ENCODE measurements at regions not wholly inside any gene's neighbourhood (a gene's known extent, or its start where the extent isn't known, plus 50 kb on each side); places are given as distances from the start of the nearest gene placed in this dataset.

DNA sequence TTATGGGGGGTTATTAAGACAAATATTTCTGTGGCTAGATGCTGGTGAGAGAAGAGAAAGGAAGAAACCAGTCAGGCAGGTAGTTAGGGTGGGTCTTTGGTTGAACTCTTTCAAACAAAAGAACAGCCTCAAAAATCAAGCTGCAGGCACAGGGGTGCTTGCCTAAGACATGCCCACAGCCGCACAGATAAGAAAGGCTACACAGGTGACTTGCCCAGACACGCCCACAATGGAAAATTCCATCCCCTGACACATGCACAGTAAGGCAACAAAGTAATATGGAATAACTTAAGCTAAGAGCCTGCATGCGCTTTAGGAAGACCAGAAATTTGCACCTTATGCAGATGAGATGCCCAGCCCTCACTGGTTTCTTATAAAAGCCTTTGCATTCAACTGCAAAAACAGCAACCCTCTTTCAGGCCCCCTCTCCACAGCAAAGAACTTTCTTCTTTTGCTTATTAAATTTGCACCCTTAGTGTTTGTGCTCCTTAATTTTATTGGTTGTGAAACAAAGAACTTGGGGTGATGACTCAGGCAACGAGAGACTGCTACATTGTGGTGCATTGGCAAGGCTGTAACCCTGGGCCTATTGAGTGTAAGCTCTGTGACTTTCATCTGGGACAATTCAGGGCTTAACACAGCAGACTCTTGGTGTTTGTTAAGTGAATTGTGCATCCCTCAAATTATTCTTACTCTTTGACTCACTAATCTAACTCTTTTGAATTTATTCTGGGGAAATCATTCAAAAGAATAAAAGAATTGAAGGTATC lies 149.4 kb downstream of the RPAP3 start:
- Mint-ChIP-seq H3K4me3 (no peak overlapping the region), H3K27ac (no peak overlapping the region), H3K9me3 (peaks cover 13% of the 10 kb centered on the region), H3K27me3 (no peaks in the 10 kb centered on the region), H3K36me3 (peaks cover 4% of the 10 kb centered on the region), H3K4me1 (ENCODE audit: low read depth) (peaks cover 3% of the 10 kb centered on the region)
- ChIA-PET POLR2A (no interaction called here), CTCF (no interaction called here)
- intact Hi-C loops (cut with micrococcal nuclease) = no loop called here
- DNase-seq = no peak

- DNase-seq = no peak
- Mint-ChIP-seq H3K27me3 (peaks cover 2% of the 10 kb centered on the region), H3K4me3 (no peak overlapping the region), H3K9me3 (peaks cover 13% of the 10 kb centered on the region), H3K36me3 (peaks cover 4% of the 10 kb centered on the region), H3K4me1 (ENCODE audit: low read depth) (peaks cover 3% of the 10 kb centered on the region), H3K27ac (no peak overlapping the region)
- intact Hi-C loops (cut with micrococcal nuclease) = no loop called here
- POLR2A ChIA-PET = interaction anchor here (0.5 kb wide), 1 partner anchor 219 kb away, joined by 3 read pairs; the partner anchor contains the start of gene SLC48A1
- CTCF ChIA-PET = interaction anchor here (0.9 kb wide), 1 partner anchor 522 kb away, joined by 5 read pairs; no protein-coding TSS in a partner anchor
Observed at GRCh38 chr12:47554046-47554653, 151.7 kb downstream of the RPAP3 start.

GRCh38 chr12:47553266-47553665 lies 152.6 kb downstream of the RPAP3 start:
- Mint-ChIP-seq H3K27ac (no peak overlapping the region), H3K36me3 (peaks cover 4% of the 10 kb centered on the region), H3K9me3 (peaks cover 13% of the 10 kb centered on the region), H3K4me3 (no peak overlapping the region), H3K27me3 (peaks cover 4% of the 10 kb centered on the region), H3K4me1 (ENCODE audit: low read depth) (no peaks in the 10 kb centered on the region)
- ChIA-PET CTCF (no interaction called here), POLR2A (no interaction called here)
- intact Hi-C loops (cut with micrococcal nuclease) = no loop called here
- no peak for DNase-seq

DNA sequence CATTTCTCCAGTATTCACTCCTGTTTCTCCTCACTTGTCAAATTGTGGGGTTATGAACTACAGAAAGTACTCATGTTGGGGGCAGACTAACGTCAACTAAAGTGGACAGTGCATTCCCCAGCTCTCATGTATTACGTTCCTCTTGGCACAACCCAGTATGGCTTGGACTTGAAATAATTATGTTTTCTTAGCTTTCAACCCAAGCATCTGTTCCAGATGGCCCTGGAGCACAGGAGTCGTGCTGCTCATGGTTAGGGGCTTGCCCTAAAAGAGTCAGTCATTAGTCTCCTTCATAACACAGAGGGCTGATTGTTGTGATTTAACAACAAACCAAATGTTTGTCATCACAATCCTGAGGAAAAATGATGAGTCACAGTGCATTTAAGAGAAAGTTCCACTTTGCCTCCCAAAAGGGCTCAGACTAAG lies 154.4 kb downstream of the RPAP3 start:
- no peak overlapping the region for H3K4me3 Mint-ChIP-seq
- H3K9me3 Mint-ChIP-seq = peaks cover 13% of the 10 kb centered on the region
- H3K27me3 Mint-ChIP-seq = peaks cover 4% of the 10 kb centered on the region
- H3K27ac Mint-ChIP-seq = no peak overlapping the region
- intact Hi-C loops (cut with micrococcal nuclease) = no loop called here
- POLR2A ChIA-PET = no interaction called here
- H3K4me1 Mint-ChIP-seq (ENCODE audit: low read depth) = no peaks in the 10 kb centered on the region
- CTCF ChIA-PET = no interaction called here
- H3K36me3 Mint-ChIP-seq = peaks cover 4% of the 10 kb centered on the region
- no peak for DNase-seq

DNA sequence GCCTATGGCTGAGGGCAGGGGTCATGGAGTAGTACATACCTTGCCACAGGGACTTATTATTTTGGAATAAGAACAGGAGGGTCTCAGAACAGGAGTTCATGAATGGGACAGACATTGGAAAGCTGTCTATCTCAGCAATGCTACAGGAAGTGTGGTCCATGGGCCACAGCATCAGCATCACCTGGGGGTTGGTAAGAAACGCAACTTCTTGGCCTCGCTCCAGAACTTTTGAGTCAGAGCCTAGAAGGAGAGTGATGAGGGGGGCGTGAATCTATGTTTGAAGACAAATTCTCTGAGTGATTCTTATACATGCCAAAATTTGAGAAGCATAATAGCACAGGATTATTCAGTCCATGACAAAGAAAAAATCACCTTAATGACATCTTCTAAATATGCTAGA lies 156.6 kb downstream of the RPAP3 start:
- peaks cover 11% of the 10 kb centered on the region for H3K9me3 Mint-ChIP-seq
- no peaks in the 10 kb centered on the region for H3K4me1 Mint-ChIP-seq (ENCODE audit: low read depth)
- no peak overlapping the region for H3K27ac Mint-ChIP-seq
- intact Hi-C loops (cut with micrococcal nuclease) = no loop called here
- ChIA-PET CTCF (no interaction called here), POLR2A (no interaction called here)
- H3K36me3 Mint-ChIP-seq = peaks cover 4% of the 10 kb centered on the region
- peak; percentile 31 for DNase-seq
- H3K27me3 Mint-ChIP-seq = peaks cover 4% of the 10 kb centered on the region
- H3K4me3 Mint-ChIP-seq = no peak overlapping the region

- H3K27me3 Mint-ChIP-seq = peaks cover 4% of the 10 kb centered on the region
- peaks cover 6% of the 10 kb centered on the region for H3K9me3 Mint-ChIP-seq
- intact Hi-C loops (cut with micrococcal nuclease) = no loop called here
- ChIA-PET POLR2A (no interaction called here), CTCF (interaction anchor here (1.5 kb wide), 1 partner anchor 516 kb away, joined by 3 read pairs; no protein-coding TSS in a partner anchor)
- DNase-seq = no peak
- no peak overlapping the region for H3K27ac Mint-ChIP-seq
- H3K4me1 Mint-ChIP-seq (ENCODE audit: low read depth) = no peaks in the 10 kb centered on the region
- H3K36me3 Mint-ChIP-seq = peaks cover 4% of the 10 kb centered on the region
- no peak overlapping the region for H3K4me3 Mint-ChIP-seq
Observed at GRCh38 chr12:47548401-47548800, 157.4 kb downstream of the RPAP3 start.

DNA sequence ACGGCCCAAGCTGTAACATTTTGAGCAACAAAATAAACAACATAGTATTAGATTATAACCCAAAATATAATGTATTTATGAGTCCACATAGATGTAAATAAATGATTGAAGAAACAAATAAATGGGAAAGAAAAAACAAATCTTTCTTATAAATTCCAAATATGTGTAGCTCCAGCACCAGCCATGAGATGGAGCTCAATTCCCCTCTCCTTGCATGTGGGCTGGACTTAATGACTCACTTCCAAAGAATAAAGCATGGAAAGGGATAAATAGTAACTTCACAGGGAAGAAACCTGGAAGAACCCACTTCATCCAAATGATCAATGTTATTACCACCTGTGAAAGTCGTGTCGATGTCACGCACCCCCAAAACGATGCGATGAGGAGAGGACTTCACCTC lies 158.8 kb downstream of the RPAP3 start:
- CTCF ChIA-PET = interaction anchor here (1.0 to 1.4 kb wide), 3 partner anchors 35 to 140 kb away, joined by 3 to 5 read pairs (median 3); no protein-coding TSS in a partner anchor
- no peak overlapping the region for H3K27ac Mint-ChIP-seq

GRCh38 chr12:47545938-47546609 lies 159.8 kb downstream of the RPAP3 start:
- POLR2A ChIA-PET = no interaction called here
- Mint-ChIP-seq H3K9me3 (no peaks in the 10 kb centered on the region), H3K27ac (no peak overlapping the region), H3K4me1 (ENCODE audit: low read depth) (no peaks in the 10 kb centered on the region), H3K4me3 (no peak overlapping the region), H3K27me3 (peaks cover 4% of the 10 kb centered on the region), H3K36me3 (no peaks in the 10 kb centered on the region)
- intact Hi-C loops (cut with micrococcal nuclease) = no loop called here
- CTCF ChIA-PET = interaction anchor here (1.0 to 1.4 kb wide), 2 partner anchors 36 to 141 kb away, joined by 3 to 5 read pairs; no protein-coding TSS in a partner anchor
- no peak for DNase-seq

More for the DNA sequence above, 158.8 kb downstream of the RPAP3 start:
- no peak for DNase-seq
- Mint-ChIP-seq H3K4me1 (ENCODE audit: low read depth) (no peaks in the 10 kb centered on the region), H3K27me3 (peaks cover 4% of the 10 kb centered on the region), H3K36me3 (no peaks in the 10 kb centered on the region), H3K4me3 (no peak overlapping the region), H3K9me3 (no peaks in the 10 kb centered on the region)
- intact Hi-C loops (cut with micrococcal nuclease) = no loop called here
- POLR2A ChIA-PET = no interaction called here

GRCh38 chr12:47534695-47535094 lies 171.1 kb downstream of the RPAP3 start:
- intact Hi-C loops (cut with micrococcal nuclease) = no loop called here
- POLR2A ChIA-PET = no interaction called here
- no peak overlapping the region for H3K4me3 Mint-ChIP-seq
- CTCF ChIA-PET = no interaction called here
- H3K27me3 Mint-ChIP-seq = peaks cover 24% of the 10 kb centered on the region
- DNase-seq = no peak
- H3K9me3 Mint-ChIP-seq = peaks cover 17% of the 10 kb centered on the region
- peaks cover 6% of the 10 kb centered on the region for H3K36me3 Mint-ChIP-seq
- no peak overlapping the region for H3K27ac Mint-ChIP-seq
- H3K4me1 Mint-ChIP-seq (ENCODE audit: low read depth) = no peaks in the 10 kb centered on the region

GRCh38 chr12:47530050-47530449 lies 175.8 kb downstream of the RPAP3 start:
- peaks cover 21% of the 10 kb centered on the region for H3K27me3 Mint-ChIP-seq
- H3K27ac Mint-ChIP-seq = no peak overlapping the region
- ChIA-PET POLR2A (no interaction called here), CTCF (no interaction called here)
- peaks cover 7% of the 10 kb centered on the region for H3K36me3 Mint-ChIP-seq
- H3K4me1 Mint-ChIP-seq (ENCODE audit: low read depth) = no peaks in the 10 kb centered on the region
- peaks cover 23% of the 10 kb centered on the region for H3K9me3 Mint-ChIP-seq
- no peak overlapping the region for H3K4me3 Mint-ChIP-seq
- intact Hi-C loops (cut with micrococcal nuclease) = no loop called here
- no peak for DNase-seq

DNA sequence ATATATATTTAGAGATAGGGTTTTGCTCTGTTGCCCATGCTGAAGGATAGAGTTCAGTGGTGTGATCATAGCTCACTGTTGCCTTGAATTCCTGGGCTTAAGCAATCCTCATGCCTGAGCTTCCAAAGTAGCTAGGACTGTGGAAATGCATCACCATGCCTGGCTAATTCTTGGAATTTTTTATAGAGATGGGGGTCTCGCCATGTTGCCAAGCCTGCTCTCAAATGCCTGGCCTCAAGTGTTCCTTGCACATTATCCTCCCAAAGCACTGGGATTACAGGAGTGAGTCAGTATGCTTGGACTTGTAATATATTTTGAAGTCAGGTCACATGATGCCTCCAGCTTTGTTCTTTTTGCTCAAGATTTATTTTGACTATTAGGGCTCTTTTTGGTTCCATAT lies 178.0 kb downstream of the RPAP3 start:
- Mint-ChIP-seq H3K36me3 (peaks cover 7% of the 10 kb centered on the region), H3K4me3 (no peak overlapping the region), H3K4me1 (ENCODE audit: low read depth) (no peaks in the 10 kb centered on the region), H3K27me3 (peaks cover 9% of the 10 kb centered on the region), H3K27ac (no peak overlapping the region), H3K9me3 (peaks cover 23% of the 10 kb centered on the region)
- DNase-seq = no peak
- POLR2A ChIA-PET = no interaction called here
- intact Hi-C loops (cut with micrococcal nuclease) = no loop called here
- CTCF ChIA-PET = no interaction called here

GRCh38 chr12:47520029-47520428 lies 185.8 kb downstream of the RPAP3 start:
- no peak for DNase-seq
- CTCF ChIA-PET = no interaction called here
- peaks cover 8% of the 10 kb centered on the region for H3K36me3 Mint-ChIP-seq
- no peak overlapping the region for H3K27ac Mint-ChIP-seq
- intact Hi-C loops (cut with micrococcal nuclease) = no loop called here
- POLR2A ChIA-PET = no interaction called here
- no peak overlapping the region for H3K4me3 Mint-ChIP-seq
- peaks cover 30% of the 10 kb centered on the region for H3K9me3 Mint-ChIP-seq
- no peaks in the 10 kb centered on the region for H3K4me1 Mint-ChIP-seq (ENCODE audit: low read depth)
- no peaks in the 10 kb centered on the region for H3K27me3 Mint-ChIP-seq

Measured in activated CD4-positive, alpha-beta memory T cell treated with anti-CD3 and anti-CD28 coated beads for 36 hours (primary cell).